Loucy (cell line): ENCODE measurements at regions not wholly inside any gene's neighbourhood (a gene's known extent, or its start where the extent isn't known, plus 50 kb on each side); places are given as distances from the start of the nearest gene placed in this dataset.

Experiments
- CTCF ChIP-seq: fragments of 200-600 bp; sonication (generic); conservative IDR thresholded peaks from 2 replicates; pipeline ENCODE4 v1.5.1; 2014; ENCODE audit warnings: mild to moderate bottlenecking, antibody characterized with exemption, low read length
- EZH2phosphoT487 ChIP-seq: fragments of 200-600 bp; IDR thresholded peaks from 2 replicates; pipeline ENCODE4 v1.6.1; 2018; ENCODE audit warnings: antibody characterized with exemption, mild to moderate bottlenecking, moderate library complexity, borderline replicate concordance

GRCh38 chr1:36606641-36607262 is 124.0 kb upstream of the CSF3R start:
- TF ChIP-seq CTCF (no peak), EZH2phosphoT487 (no peak)
